NCI-H748 (cell line): ENCODE measurements at regions not wholly inside any gene's neighbourhood (a gene's known extent, or its start where the extent isn't known, plus 50 kb on each side); places are given as distances from the start of the nearest gene placed in this dataset.

ENCODE experiments used
- DNase-seq: peaks from one replicate; lab custom pipeline; 2025; ENCODE audit not compliant: unreplicated experiment; lab: John Stamatoyannopoulos, UW

DNA sequence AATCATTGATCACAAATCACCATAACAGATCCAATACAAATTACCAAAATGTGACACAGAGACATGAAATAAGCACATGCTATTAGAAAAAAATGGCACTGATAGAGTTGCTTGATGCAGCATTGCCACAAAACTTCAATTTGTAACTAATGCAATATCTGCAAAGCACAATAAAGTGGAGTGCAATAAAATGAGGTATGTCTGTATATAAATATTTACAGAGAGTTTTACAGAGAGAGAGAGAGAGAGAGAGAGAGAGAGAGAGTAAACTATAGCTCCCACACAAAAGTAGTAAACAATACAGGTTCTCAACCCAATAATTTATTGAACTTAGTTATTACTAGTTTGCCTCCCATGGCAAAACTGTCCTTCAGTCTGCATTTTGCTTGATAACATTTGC is 1807.0 kb downstream of the SUCLG1 start:
- DNase-seq, result peak; percentile 41

GRCh38 chr2:82650038-82650437 is 1809.0 kb downstream of the SUCLG1 start:
- DNase-seq, result no peak

GRCh38 chr2:82641598-82642180 is 1817.4 kb downstream of the SUCLG1 start:
- DNase-seq, result no peak

GRCh38 chr2:82636402-82637020 is 1822.6 kb downstream of the SUCLG1 start:
- peak; percentile 4 for DNase-seq

GRCh38 chr2:82599021-82599420 is 1860.1 kb downstream of the SUCLG1 start:
- no peak for DNase-seq

- no peak for DNase-seq
Measured at GRCh38 chr2:82596581-82596980, 1862.5 kb downstream of the SUCLG1 start.

GRCh38 chr2:82591718-82592117 is 1867.4 kb downstream of the SUCLG1 start:
- DNase-seq, result no peak

DNA sequence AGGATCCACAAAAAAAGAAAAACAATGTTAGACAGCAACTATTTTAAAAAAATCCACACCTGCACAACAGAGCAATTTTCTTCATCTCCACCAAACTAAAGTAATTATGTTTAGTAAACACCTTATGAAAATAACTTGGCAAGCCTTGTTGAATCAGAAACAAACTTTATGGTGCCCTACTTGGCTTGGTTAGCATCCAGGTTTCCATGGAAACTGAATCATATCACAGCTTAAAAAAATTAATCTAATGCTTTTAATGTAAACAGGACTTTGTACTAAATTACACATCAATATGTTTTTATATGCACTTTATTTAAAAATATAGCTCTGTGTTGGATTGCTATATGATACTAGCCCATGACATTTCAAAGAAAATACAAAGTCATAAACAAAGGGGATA is 1882.4 kb downstream of the SUCLG1 start:
- no peak for DNase-seq

DNA sequence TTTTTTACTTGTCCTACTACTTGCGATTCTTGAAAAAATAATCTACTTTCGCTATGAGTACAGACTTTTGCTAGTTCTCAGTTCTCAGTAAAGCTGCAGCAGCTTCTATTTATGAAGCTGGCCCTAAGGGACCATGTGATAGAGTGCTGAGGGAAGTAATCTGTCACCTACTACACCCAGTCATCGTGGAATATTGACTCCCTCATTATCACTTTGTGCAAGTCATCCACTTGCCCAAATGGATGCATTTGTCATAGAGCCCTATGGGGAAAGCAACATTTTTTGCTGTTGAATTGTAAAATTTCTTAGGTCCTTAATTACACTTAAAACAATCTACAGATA is 1919.8 kb downstream of the SUCLG1 start:
- DNase-seq, result no peak

DNA sequence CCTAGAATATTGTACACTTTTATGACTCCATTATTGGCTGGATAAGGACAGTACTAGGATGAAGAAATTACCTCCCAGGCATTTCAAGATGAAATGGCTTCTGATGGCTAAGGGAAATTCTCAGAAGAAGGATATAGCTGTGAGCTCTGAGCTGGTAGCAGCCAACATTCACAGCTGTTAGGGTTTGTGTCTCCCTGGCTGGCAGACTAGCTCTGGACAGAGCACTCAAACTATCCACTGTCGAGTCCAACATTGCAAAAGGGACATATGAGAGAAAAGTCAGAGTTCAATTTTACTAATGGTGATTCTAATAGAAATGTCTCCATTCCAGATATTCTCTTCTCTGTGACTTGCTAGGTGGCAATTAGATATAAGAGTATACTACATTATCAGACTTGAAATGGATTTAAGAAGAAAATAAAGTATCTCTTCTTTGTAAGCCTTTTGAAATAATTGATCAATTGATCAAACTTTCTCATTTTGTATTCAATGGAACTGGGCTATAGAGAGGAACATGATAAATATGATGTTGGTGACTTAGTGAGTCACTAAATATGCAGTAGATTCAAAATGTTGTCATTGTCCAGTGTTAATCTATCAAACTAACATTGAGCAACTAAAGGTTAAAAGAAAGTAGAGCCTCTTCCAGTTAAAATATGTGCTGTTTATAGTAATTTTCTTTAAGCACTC is 1920.3 kb downstream of the SUCLG1 start:
- no peak for DNase-seq

GRCh38 chr2:82528288-82528687 is 1930.8 kb downstream of the SUCLG1 start:
- DNase-seq, result no peak

DNA sequence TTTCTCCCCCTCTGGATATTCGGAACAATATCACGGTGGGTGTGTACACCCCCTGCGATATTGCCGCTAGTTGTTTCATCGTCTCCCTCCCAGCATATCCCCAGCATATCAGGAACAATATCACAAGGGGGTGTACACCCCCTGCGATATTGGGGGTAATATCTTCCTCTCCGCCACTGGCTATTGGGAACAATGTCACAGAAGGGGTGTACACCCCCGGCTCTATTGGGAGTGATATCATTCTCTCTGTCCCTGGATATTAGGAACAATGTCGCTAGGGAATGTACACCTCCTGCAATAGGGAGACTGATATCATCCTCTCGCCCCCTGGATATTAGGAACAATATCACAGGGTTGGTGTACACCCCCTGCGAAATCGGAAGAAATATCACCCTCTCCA is 1932.0 kb downstream of the SUCLG1 start:
- peak; percentile 13 for DNase-seq

DNA sequence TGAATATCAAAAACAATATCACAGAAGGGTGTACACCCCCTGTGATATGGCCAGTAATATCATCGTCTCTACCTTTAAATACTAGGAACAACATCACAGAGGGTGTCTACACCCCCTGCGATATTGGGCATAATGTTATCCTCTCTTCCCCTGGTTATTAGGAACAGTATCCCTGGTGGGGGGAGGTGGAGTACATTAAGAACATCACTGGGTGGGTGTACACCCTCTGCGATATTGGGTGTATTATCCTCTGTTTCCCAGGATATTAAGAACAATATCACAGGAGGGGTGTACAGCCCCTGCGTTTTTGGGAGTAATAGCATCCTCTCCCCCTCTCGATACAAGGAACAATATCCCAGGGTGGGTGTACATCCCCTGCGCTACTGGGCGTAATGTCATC is 1932.8 kb downstream of the SUCLG1 start:
- no peak for DNase-seq

DNA sequence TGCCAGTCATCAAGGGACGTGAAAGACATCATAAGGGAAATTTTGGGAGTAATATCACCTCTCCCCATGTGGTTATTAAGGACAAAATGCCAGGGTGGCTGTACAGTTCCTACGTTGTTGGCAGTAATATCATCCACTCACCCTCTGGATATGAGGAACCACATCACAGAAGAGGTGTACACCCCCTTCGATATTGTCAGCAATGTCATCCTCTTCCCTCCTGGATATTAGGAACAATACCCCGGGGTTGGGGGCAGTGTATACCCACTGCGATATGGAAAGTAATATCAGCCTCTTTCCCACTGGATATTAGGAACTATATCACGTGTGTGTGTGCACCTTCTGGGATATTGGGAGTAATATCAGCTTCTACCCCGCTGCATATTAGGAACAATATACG is 1933.3 kb downstream of the SUCLG1 start:
- DNase-seq, result no peak

DNA sequence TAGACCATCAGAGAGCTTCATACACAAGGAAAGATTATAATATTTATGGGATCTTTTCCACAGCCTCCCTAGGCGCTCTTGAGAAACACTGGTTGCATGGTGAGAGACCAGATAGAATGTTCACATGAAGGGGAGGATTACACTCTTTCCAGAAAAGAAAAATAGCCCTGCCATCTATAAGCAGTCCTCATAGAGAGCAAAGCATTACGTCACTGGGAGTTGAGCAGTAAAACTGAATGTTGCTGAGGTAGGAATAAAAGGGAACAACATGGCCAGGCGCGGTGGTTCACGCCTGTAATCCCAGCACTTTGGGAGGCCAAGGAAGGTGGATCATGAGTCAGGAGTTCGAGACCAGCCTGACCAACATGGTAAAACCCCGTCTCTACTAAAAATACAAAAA is 1934.3 kb downstream of the SUCLG1 start:
- no peak for DNase-seq

DNA sequence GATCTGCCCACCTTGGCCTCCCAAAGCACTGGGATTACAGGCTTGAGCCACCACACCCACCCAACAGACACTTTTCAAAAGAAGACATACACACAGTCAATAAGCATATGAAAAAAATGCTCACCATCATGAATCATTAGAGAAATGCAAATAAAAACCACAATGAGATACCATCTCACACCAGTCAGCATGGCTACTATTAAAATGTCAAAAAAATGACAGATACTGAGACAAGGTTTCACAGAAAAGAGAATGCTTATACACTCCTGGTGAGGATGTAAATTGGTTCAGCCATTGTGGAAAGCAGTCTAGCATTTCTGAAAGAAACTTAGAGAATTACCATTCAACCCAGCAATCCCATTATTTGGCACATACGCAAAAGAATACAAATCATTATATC is 1947.2 kb downstream of the SUCLG1 start:
- DNase-seq, result no peak

DNA sequence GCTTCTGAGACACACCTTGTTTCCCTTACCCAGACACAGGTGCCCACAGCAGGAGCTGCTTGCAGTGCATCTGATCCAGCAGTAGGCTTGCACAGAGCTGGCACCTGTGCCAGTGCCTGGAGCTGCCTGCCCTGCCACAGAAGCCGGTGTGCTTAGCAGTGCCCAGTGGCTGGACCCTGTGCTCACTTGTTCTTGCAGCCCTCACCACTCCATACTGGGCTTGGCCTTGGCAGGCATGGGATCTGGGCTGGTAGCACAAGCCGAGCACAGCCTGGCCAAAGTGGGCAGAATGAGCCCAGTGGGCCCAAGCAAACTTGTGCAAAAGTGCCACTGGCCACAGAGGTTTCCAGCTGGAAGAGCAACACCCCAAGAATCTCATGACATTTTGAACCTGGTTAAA is 1950.4 kb downstream of the SUCLG1 start:
- no peak for DNase-seq

DNA sequence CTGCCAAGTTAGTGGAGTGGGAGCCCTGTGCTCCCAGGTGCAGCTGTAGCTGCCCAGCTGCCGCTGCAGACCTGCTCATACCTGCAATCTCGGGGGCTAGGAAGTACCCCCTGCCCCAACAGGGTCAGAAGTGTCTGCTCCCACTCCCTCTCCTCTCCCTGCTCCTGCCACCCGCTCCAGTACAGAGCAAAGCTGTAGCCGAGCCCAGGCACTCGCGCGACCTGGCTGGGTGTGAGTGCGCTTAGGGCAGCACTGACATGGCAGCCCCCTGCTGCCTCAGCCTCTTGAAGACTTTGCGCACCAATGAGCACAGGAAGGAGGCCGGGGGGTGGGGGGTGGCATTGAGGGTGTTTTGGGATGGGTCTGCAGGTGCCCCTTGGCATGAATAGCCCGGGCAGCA is 1951.4 kb downstream of the SUCLG1 start:
- no peak for DNase-seq

DNA sequence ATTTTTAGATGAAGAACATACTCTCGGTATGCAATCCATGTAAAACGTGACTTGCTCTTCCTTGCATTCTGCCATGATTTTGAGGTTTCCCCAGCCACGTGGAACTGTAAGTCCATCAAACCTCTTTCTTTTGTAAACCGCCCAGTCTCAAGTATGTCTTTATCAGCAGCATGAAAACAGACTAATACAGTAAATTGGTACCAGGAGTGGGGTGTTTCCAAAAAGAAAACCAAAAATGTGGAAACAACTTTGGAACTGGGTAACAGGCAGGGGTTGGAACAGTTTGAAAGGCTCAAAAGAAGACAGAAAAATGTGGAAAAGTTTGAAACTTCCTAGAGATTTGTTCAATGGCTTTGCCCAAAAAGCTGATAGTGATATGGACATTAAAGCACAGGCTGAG is 1957.9 kb downstream of the SUCLG1 start:
- no peak for DNase-seq

DNA sequence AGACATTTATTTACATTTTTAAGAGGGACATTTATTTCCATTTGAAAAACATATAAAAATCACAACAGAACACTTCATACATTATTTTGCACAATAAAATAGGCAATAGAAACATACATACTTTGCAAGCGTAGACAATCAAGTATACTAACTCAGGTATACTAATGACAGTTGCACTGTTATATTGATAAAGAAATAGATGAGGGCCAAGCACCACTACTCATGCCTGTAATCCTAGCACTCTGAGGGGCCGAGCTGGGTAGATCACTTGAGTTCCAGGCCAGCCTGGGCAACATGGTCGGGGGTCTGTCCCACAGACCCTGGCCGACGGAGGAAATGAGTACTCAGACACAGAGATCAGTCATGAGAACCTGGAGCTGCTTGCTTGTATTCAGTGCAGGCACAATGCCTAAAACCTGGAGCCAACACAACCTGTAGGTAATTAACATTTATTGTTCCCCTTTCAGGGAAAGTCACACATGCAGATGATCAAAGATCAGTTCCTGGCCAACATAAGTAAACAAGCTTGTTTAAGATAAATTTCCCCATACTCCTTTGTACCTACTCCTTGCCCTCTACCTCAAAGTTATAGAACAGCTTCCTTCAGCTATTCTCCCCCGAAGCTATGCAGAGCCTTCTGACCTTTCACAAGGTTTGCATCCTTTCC is 1960.2 kb downstream of the SUCLG1 start:
- no peak for DNase-seq

- no peak for DNase-seq
Measured at GRCh38 chr2:82494739-82495138, 1964.3 kb downstream of the SUCLG1 start.

DNA sequence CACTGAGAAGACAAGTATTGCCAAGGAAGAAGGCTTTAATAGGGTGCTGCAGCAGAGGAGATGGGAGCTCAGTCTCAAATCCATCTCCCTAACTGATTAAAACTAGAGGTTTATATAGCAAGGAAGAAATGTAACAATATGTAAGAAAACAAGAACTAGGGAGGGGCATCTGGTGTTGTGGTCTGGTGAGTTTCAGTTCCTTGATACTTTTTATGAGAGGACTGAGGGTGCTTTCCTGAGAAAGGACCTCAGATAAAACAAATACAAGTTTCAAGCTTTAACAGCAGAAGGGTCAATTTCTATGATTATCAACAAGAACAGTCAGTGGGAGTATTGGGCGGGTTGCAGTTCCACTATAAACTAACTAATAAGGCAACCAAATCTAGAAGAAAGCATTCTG is 1967.5 kb downstream of the SUCLG1 start:
- DNase-seq, result no peak
